Peyer's patch (tissue), 4 donors: ENCODE measurements at regions not wholly inside any gene's neighbourhood (a gene's known extent, or its start where the extent isn't known, plus 50 kb on each side); places are given as distances from the start of the nearest gene placed in this dataset.

Experiments used
- POLR2A ChIP-seq, 2 donors: fragments of 450-650 bp; IDR thresholded peaks; one replicate each; pipeline ENCODE4 v1.5.1; 2017; ENCODE audit warnings: antibody characterized with exemption in 2 of 2, mild to moderate bottlenecking in 2 of 2, moderate library complexity in 2 of 2
- TF ChIP-seq, protein P1 (sequence below), 6 experiments: fragments of 450-650 bp in 4 of 6; fragments of 200-600 bp in 2 of 6; sonication (generic) in 1 of 6; IDR thresholded peaks; one replicate each; pipeline ENCODE4 v1.5.1; 2017 to 2019; ENCODE audit warnings: antibody characterized with exemption in 6 of 6, mild to moderate bottlenecking in 3 of 6, moderate library complexity in 1 of 6

- TF ChIP-seq, protein P1, sequence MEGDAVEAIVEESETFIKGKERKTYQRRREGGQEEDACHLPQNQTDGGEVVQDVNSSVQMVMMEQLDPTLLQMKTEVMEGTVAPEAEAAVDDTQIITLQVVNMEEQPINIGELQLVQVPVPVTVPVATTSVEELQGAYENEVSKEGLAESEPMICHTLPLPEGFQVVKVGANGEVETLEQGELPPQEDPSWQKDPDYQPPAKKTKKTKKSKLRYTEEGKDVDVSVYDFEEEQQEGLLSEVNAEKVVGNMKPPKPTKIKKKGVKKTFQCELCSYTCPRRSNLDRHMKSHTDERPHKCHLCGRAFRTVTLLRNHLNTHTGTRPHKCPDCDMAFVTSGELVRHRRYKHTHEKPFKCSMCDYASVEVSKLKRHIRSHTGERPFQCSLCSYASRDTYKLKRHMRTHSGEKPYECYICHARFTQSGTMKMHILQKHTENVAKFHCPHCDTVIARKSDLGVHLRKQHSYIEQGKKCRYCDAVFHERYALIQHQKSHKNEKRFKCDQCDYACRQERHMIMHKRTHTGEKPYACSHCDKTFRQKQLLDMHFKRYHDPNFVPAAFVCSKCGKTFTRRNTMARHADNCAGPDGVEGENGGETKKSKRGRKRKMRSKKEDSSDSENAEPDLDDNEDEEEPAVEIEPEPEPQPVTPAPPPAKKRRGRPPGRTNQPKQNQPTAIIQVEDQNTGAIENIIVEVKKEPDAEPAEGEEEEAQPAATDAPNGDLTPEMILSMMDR (IDR thresholded peaks at IDR 0.05), result no peak
- TF ChIP-seq POLR2A (IDR thresholded peaks at IDR 0.05), result no peak
Observed at GRCh38 chrX:110413727-110414124, 55.1 kb downstream of the RTL9 start.
